A549 (cell line): ENCODE measurements at regions not wholly inside any gene's neighbourhood (a gene's known extent, or its start where the extent isn't known, plus 50 kb on each side); places are given as distances from the start of the nearest gene placed in this dataset.

ENCODE experiments used
- JUN ChIP-seq, 2 experiments: fragments of >200 bp; sonication (Bioruptor Twin); formaldehyde crosslinking; IDR thresholded peaks; 2 replicates in 1 of 2; 3 replicates in 1 of 2; pipeline ENCODE4 v1.6.1; 2016 to 2017
- TF ChIP-seq, protein P1 (sequence below): IDR thresholded peaks from 2 replicates; pipeline ENCODE4 v1.6.1; 2012

DNA sequence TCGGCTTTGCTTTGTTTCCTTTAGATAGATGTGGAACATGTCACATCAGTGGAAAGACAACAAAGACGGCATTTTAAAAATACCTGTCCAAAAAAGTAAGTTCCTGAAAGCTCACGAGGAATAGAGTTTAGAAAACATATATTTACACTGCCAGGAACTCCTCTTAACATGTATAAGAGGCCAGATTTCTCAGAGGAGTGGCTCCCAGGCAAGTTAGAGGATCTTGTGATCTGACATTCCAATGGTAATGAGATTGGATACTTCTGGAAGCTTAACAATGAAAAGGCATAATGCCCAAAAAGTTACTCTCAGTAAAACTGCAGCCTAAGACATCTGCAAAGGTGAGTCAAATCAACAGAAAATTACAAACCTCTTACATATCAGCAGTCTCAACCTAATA is 77.1 kb downstream of the CYRIA start:
- TF ChIP-seq JUN (IDR thresholded peaks at IDR 0.05): no peak
- TF ChIP-seq, protein P1, sequence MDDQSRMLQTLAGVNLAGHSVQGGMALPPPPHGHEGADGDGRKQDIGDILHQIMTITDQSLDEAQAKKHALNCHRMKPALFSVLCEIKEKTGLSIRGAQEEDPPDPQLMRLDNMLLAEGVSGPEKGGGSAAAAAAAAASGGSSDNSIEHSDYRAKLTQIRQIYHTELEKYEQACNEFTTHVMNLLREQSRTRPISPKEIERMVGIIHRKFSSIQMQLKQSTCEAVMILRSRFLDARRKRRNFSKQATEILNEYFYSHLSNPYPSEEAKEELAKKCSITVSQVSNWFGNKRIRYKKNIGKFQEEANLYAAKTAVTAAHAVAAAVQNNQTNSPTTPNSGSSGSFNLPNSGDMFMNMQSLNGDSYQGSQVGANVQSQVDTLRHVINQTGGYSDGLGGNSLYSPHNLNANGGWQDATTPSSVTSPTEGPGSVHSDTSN: no peak
